Epithelial cell of prostate (primary cell): ENCODE measurements at regions not wholly inside any gene's neighbourhood (a gene's known extent, or its start where the extent isn't known, plus 50 kb on each side); places are given as distances from the start of the nearest gene placed in this dataset.

Source experiments
- DNase-seq: peaks from one replicate; pipeline ENCODE4 v3.0.0-alpha.2; 2011; ENCODE audit warnings: low read depth, low spot score
- H3K27ac ChIP-seq: fragments of 450-650 bp; 2 replicates; pipeline ENCODE4 v1.5.1; 2017; ENCODE audit warnings: mild to moderate bottlenecking

- no peak overlapping the region for H3K27ac ChIP-seq
- no peak for DNase-seq
These were observed 50.3 kb upstream of the CACNA1A start for GRCh38 chr19:13556552-13556951.
